HG02970 (cell line): ENCODE measurements at regions not wholly inside any gene's neighbourhood (a gene's known extent, or its start where the extent isn't known, plus 50 kb on each side); places are given as distances from the start of the nearest gene placed in this dataset.

ENCODE experiments used
- ATAC-seq: cut with Tn5 transposase; IDR thresholded peaks from one replicate; pipeline ENCODE4 v1.9.1; 2021; ENCODE audit warnings: mild to moderate bottlenecking, moderate library complexity, moderate number of reproducible peaks; ENCODE audit not compliant: unreplicated experiment, low FRiP score

DNA sequence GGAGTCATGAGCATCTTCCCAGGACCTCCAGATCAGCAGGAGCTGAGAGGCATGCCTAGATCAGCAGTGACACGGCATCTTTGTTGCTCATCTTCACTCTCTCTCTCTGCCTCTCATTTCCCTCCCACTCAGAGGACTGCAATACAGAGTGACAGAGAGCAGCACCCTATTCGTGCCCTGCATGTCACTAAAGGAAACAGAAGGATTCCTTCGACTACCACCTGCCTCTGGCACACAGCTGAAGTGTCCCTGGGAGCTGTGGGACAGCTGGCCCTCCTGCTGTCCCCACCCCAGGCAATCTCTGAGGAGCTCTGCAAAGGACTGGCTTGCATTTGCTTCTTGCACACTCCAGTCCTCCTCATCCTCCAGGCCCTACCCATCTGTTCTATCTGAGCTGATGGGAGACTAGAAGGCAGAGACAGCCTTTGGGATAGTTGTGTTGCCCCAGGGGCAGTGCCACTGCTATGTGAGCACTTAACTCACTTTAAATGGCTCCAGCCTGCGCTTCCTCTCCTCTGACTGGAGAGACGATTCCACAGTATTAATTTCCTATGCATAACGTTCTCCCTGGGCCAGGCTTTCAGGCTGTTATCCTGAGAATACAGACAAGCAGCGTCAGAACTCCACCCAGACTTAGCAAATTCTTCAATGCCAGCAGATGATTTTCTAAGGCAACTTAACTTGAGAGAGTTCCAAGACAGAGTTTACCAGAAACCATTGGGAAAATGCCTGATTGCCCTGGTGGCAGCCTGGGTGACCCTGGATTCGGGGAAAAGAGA is 167.6 kb upstream of the MAP1B start:
- no peak for ATAC-seq

DNA sequence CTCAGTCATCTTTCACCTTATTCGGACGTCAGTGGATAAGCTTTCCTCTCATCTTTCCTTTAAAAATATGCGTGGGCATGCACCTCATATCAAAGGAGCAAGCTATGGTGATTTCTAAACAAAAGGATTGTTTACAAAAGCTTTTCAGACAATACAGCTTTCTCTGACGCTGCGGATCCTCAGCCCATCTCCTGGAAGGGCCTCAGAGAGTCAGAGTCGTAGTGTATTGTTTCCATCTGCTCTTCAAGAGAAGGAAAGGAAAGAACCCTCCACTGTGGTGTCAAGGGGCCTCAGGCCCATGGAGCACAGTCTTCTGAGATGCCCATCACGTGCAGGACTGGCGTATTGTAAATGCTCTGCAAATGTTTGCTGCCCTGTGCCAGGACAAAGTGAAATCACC is 163.4 kb upstream of the MAP1B start:
- ATAC-seq, result no peak

DNA sequence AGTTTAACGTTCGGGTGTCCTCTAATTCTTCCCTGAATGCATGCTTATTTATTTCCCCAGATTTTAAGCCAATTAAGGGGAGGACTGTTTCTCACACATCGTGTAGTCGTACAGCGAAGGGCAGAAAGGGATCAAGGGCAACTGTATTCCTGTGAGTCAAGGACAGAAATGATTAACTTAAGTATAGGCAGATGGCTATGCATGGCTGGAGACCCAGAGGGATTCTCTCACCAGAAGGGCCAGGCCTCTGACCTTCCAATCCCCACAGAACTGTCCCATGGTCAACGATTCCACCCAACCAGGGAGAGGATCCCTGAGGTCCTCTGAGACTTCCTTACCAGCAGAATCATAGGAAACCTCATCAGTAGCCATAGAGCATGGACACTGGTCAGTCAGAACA is 161.8 kb upstream of the MAP1B start:
- no peak for ATAC-seq

DNA sequence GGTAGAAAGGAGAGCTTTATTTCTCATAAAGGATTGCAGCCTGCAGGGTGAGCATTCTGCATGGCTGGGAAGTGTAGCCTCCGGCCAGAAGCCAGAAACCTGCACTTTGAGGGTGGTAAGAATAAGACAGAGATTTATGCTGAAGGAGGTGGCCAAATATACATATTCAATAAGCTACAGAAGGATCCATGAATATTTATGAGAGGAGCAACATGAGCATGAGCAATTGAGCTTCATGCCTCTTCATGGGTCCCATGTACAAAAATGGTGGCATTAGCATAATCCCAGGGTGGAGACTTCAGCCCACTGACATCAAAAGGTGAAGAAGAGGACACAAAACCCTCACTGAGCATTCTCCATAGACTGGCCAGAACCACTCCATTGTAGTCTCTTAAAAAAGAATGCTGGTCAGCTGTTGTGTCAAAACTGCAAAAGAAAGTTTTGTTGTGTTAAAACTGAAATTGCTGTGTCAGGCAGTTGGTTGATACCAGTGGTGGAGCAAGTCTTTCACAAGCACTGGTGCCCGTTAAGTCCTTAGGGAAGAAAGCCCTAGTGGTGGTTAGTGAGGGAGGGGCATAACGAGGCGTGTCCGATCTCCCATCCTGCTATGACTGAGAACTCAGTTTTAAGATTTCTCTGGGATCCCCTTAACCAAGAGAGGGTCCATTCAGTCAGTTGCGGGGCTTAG is 160.8 kb upstream of the MAP1B start:
- no peak for ATAC-seq

DNA sequence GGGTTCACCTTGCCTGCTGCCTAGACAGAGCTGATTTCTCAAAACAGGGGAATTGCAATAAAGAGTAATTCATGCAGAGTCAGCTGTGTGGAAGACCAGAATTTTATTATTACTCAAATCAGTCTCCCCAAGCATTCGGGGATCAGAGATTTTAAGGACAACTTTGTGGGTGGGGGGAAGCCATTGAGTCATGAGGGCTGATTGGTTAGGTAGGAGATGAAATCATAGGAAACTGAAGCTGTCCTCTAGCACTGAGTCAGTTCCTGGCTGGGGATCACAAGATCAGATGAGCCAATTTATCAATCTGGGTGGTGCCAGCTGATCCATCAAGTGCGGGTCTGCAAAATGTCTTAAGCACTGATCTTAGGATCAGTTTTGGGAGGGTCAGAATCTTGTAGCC is 159.1 kb upstream of the MAP1B start:
- ATAC-seq, result no peak

DNA sequence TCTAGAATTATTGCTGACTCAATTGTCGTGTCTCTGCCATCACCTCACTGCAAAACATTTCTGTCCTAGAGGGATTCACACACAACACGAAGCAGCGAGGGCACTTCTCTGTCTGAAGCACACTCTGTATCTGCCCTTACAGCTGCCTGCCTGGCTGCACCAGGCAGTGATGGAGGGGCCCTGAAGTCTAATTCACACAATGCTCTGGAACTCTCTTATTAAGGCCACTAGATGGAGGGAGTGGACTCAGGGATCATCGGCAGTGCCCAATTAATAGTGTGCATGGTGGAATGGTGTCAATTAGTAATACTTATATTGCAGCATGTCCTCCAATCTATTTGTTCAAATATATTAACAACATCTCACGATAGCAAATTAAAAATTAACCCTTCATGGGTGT is 157.5 kb upstream of the MAP1B start:
- no peak for ATAC-seq

DNA sequence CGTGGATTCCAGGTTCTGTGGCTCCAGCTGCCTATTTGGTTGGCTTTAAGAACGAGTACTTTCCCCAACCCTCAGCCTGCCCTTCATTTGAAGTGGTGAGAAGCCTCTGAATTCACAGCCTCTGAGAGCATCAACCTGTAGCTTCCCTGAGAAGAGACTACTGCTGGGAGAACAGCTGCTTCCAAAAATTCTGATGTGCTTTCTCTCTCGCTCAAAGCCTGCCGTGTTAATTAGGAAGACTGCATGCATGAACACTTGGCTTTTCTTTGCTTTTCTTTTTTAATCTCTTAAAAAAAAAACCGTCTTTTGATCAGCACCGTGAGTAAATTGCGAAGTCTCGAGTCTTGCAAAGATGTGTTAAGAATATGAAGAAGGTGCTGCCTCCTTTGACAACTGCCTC is 153.4 kb upstream of the MAP1B start:
- no peak for ATAC-seq

DNA sequence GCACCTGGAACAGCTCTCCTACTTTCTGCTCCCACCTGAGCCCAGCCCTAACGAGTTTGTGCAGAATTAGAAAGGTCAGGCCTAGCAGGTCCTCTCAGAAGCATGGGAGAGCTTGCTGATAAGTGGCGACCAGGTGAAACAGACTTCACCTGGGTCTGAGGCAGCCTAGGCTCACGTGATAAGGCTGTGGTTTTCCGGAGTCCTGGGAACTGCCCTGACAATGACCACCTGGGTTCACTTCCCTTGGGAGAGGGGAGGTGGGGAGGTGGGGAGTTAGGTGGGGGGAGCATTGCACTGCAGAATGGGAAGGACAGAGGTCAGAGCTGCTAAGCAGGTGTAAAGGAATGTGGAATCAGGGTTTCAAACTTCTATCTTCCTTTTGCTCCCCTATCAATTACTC is 152.9 kb upstream of the MAP1B start:
- ATAC-seq, result no peak

DNA sequence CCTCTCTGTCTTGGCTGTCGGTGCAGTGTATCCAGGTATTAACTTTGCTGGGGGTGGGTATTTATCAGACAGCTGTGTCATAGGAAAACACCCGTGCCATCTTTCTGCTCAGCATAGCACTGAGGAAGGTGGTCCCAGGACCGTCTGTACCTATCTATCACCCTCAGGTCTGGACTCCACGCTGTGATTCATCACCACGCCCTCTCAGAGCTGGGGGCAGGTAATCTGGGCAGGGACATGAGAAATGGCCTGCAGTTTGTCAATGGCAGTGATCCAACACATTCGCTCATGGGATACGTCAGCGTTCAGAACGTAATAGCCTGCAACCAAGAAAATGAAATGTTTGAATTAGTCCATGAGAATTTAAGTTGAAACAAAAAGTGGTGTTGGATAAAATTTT is 151.6 kb upstream of the MAP1B start:
- ATAC-seq, result no peak

DNA sequence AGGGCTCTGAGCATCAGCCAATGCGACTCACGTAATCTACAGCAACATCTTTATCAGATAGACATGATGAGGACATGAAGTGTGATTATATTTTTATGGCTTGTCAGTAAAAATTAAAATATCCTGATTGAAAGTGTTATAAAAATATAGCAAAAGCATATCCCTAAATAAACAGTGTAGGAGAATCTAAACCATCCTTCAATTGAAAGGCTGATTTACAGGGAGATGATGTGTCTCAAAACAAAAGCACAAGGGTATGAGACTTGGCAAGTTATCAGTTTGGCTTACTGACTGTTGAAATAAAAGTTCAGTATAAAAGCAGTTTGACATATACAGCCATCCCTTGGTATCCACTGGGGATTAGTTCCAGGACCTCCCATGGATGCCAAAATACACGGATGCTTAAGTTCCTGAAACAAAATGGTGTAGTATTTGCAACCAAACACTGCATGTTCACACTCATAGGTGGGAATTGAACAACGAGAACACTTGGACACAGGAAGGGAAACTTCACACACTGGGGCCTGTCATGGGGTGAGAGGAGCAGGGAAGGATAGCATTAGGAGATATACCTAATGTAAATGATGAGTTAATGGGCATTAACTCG is 149.9 kb upstream of the MAP1B start:
- ATAC-seq, result no peak

DNA sequence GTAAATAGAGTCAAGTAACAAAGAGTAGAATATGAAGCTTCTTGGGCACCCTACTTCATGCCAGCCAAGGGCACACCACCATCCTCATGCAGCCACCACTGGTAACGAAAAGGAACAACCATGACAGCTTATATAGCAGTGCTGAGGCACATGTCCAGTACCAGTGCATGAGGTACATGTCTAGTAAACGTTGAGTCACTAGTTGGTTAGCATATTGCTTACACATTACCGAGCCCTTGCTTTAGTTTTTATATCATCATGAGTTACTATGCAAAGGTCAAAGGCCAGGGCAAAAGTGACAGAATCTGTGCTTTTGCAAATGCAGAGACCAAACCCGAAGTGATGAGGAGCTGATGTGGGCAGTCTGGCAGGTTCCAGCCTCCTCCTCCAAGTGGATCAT is 147.1 kb upstream of the MAP1B start:
- ATAC-seq, result no peak

DNA sequence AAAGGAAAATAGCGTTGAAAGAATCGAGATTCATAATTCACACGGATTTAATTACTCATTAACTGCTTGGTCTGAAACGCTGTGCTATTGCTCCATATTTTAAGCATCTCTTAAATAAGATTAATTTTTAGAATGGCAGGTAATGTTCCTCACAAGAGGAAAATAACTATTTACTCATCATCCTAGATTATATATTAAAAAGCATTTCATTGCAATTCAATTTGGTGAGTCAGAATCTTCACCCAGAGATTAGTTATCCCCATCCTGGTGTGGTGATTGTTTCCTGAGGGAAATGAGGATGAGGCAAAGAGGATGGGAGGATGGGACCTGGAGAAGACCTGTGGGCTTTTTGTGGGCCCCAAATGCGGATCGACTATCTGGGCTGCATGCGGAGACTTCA is 145.5 kb upstream of the MAP1B start:
- ATAC-seq, result no peak

DNA sequence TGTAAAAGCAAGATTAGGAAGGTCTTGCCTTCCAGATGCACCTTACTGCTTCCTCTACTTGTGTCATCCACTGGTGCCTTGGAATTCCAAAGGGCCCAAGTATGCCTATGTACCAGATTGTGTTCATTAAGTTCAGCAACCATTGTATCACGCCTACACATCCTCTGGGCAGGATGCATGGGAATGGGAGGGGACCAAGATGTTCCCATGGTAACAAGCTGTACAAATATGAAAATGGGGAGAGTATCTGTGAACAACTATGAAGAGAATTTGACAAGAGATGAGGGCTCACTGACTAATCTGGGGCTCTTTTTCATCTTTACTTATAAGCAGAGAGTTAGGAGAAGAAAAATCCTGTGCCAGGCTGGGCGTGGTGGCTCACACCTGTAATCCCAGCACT is 137.8 kb upstream of the MAP1B start:
- no peak for ATAC-seq

DNA sequence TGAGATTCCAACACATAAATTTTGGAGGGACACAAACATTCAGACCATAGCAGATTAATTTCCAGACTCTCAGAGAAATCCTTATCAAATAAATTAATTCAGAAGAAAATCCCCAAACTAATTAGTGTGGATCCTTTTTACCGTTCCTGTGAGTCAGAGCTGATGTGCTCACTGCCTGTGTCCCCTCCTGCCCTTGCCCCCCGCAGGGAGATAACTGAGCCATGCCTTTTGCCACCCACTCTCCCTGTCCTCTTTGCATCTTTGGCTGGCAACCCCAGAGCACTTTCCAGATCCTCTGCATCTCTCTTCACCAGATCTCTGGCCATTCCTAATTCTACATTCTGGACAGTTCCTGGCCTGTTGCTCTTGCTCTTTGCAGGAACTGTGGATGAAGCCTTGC is 135.4 kb upstream of the MAP1B start:
- ATAC-seq, result no peak

DNA sequence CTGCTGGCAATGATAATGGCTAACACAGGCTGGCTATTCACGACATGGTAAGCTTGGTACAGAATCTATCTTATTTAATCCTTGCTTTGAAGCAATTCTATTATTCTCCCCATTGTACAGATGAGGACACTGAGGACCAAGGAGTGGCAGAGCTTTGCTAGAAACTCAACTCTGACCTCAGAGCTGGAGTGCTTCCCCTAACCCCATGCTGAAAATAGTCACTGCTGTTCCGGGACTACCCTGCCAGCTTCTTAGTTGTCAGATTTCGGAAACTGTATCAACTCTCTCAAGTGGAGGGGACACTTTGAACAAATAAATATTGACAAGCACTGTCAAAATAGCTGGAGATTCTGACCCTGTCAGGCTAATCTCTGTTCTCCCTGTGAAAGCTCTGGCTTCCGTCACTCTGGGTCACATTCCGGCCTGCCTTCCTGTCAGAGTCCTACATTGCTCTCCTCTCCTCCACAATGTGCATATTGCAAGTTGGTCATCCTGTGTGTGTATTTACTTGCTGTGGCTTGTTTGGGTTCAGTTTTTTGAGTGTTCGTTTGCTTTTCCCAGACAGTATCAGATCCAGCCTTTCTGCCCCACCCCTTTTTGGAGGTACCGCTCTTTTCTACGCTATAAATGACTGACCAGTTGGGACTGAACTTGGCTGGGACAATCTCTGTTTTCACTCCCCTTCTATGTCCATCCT is 134.3 kb upstream of the MAP1B start:
- no peak for ATAC-seq

DNA sequence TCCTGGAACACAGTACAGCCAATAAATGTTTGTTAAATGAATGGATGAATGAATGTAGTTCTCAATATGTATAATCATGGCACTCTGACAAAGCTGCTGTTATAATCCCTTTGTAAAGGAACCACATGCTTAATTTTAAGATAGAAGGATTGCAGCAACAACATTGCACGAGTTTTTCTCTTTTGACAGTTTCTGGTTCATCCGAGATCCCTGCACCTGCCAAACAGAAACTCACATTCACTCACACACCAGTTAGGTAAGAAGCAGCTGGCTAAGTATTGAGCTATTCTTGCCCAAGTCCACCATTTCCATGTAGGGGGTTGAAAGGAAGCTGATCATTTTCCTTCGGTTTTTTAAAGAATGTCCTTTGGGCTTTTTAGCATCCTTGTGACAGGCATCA is 133.7 kb upstream of the MAP1B start:
- ATAC-seq, result no peak

DNA sequence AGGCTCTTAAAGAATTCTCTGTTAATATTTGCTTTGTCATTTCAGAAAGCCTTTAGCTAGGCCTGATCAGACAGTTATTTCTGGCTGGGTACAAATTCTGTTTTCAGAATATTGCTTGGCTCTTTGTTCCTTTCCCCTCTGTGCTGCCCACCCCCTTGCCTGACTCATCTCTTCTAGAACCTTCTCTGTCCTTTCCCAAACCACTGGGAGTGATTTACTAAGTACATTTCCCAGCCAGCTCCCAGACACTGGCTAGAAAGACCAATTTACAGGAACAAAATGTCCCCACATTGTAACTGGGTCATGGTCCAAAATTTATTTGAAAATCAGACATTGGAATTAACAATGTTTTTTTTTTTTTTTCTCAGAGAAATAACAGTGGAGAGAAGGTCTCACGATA is 133.1 kb upstream of the MAP1B start:
- no peak for ATAC-seq

DNA sequence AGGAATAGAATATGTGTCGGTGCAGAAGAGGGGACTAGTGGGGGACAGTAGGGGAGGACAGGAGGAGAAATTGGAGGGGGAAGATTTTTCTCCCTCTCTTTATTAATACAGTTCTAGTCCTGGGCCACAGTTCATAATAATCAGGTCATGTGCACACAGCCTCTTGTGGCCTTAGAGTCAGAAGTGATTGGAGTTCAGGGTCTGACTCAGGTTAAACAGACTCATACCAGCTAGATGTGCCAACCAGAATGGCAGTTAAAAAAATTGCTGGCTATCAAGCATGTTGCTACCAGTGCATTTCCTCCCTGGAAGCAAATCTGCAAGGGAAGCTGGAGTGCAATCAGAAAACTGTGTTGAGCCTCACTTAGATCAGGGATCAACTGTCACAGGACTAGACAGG is 132.7 kb upstream of the MAP1B start:
- ATAC-seq, result no peak

DNA sequence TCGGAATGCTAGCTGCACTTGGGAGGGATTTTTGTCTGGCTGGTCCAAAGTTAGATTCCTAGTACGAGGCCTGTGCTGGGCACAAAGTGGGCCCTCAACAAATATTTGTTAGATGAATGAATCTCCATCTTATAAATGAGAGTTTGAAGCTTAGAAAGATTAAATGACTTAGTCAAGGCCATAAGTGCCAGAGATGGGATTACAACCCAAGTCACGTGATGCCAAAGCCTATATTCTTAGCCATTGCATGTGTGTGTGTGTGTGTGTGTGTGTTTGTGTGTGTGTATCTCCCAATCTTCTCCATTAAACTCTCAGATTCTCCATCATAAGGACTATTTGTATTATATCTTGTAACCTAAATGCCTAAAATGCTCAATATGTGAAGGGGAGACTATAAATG is 130.8 kb upstream of the MAP1B start:
- no peak for ATAC-seq

DNA sequence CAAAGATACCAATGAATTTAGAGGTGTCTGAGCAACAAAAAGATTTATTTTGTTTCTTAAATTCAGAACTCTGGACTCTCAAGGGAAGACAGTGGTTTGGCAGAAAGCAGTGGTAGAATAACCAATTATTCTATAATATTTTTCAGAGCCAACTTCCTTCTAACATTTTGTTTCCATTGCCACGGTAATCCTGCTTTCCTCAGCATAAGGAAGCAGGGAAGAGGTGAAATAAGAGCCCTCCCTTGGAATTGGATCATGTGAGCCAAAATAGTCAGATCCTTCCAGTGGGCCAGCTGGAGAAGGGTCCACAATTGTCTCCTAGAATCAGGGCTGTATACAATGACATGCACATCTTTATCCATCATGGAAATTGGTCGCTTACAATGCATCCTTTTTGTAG is 130.0 kb upstream of the MAP1B start:
- no peak for ATAC-seq

DNA sequence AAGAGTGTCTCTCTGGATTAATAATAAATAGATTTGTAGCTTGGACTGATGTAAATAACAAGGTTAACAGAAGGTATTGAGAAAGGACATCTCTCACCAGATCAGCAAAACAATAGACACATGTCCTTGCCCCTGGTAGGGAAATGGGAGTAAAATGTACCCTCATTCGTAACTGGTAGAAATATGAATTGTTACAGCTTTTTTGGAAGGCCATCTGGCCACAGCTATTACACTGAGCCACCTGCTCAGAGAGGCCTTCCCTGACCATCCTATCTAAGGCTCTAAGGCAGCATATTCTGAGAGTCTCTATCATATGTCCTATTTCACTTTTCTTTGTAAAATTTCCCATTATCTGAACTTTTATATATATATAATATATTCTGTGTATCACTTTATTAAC is 129.1 kb upstream of the MAP1B start:
- no peak for ATAC-seq
